GM23338 (cell line): ENCODE measurements at regions not wholly inside any gene's neighbourhood (a gene's known extent, or its start where the extent isn't known, plus 50 kb on each side); places are given as distances from the start of the nearest gene placed in this dataset.

Source experiments
- ATAC-seq: fragments of 200-7000 bp; cut with Tn5 transposase; 3 replicates; pipeline ENCODE4 v1.9.1; 2020
- DNase-seq: peaks from one replicate; pipeline ENCODE4 v3.0.0-alpha.2; 2015; ENCODE audit warnings: low spot score
- H2AFZ ChIP-seq: fragments of 200-600 bp; sonication (generic); 2 replicates; pipeline ENCODE4 v1.8.0; 2016; ENCODE audit warnings: antibody characterized with exemption, mild to moderate bottlenecking, moderate library complexity
- H3F3A ChIP-seq: fragments of 200-600 bp; sonication (generic); replicated peaks from 2 replicates; pipeline ENCODE4 v1.8.0; 2017; ENCODE audit warnings: antibody characterized with exemption, mixed run types, low read depth
- H3K27ac ChIP-seq: fragments of 200-600 bp; sonication (generic); 2 replicates; pipeline ENCODE4 v1.6.1; 2016; ENCODE audit warnings: low read depth
- H3K27me3 ChIP-seq: fragments of 200-600 bp; sonication (generic); 2 replicates; pipeline ENCODE4 v1.8.0; 2016; ENCODE audit warnings: mild to moderate bottlenecking, mixed run types, moderate library complexity; ENCODE audit not compliant: insufficient read depth
- H3K36me3 ChIP-seq: fragments of 200-600 bp; sonication (generic); 2 replicates; pipeline ENCODE4 v1.8.0; 2016; ENCODE audit warnings: mild to moderate bottlenecking; ENCODE audit not compliant: insufficient read depth
- H3K4me1 ChIP-seq: fragments of 200-600 bp; sonication (generic); 2 replicates; pipeline ENCODE4 v1.8.0; 2016; ENCODE audit warnings: mild to moderate bottlenecking, moderate library complexity; ENCODE audit not compliant: insufficient read depth
- H3K4me2 ChIP-seq: fragments of 200-600 bp; sonication (generic); 2 replicates; pipeline ENCODE4 v1.7.1; 2017; ENCODE audit warnings: mixed run types
- H3K4me3 ChIP-seq: fragments of 200-600 bp; sonication (generic); 2 replicates; pipeline ENCODE4 v1.6.1; 2016; ENCODE audit warnings: mixed run types
- H3K79me2 ChIP-seq: fragments of 200-600 bp; sonication (generic); replicated peaks from 2 replicates; pipeline ENCODE4 v1.8.0; 2017; ENCODE audit warnings: mild to moderate bottlenecking; ENCODE audit not compliant: insufficient read depth
- H3K9me2 ChIP-seq: fragments of 200-600 bp; sonication (generic); 2 replicates; pipeline ENCODE4 v1.8.0; 2017; ENCODE audit not compliant: insufficient read depth
- H4K20me1 ChIP-seq: fragments of 200-600 bp; sonication (generic); replicated peaks from 2 replicates; pipeline ENCODE4 v1.8.0; 2017; ENCODE audit warnings: mild to moderate bottlenecking; ENCODE audit not compliant: insufficient read depth
- H3K27ac Mint-ChIP-seq: 2 replicates; pipeline ENCODE4 v1.8.0; 2020; ENCODE audit warnings: inconsistent platforms, mild to moderate bottlenecking, moderate library complexity, mixed read lengths
- H3K27me3 Mint-ChIP-seq: 3 replicates; pipeline ENCODE4 v1.8.0; 2022; ENCODE audit warnings: low read depth, mild to moderate bottlenecking, moderate library complexity, mixed read lengths, inconsistent platforms; ENCODE audit not compliant: insufficient read depth, poor library complexity
- H3K36me3 Mint-ChIP-seq: 3 replicates; pipeline ENCODE4 v1.8.0; 2021; ENCODE audit warnings: low read depth, mild to moderate bottlenecking, inconsistent platforms, moderate library complexity, mixed read lengths
- H3K4me1 Mint-ChIP-seq: 3 replicates; pipeline ENCODE4 v1.8.0; 2020; ENCODE audit warnings: mild to moderate bottlenecking, inconsistent platforms, mixed read lengths
- H3K4me3 Mint-ChIP-seq: 3 replicates; pipeline ENCODE4 v1.8.0; 2021; ENCODE audit warnings: moderate library complexity, mild to moderate bottlenecking, inconsistent platforms, mixed read lengths
- H3K9me3 Mint-ChIP-seq: 3 replicates; pipeline ENCODE4 v1.8.0; 2020; ENCODE audit warnings: moderate library complexity, mild to moderate bottlenecking, inconsistent platforms, mixed read lengths
- CREB1 ChIP-seq: fragments of 250-450 bp; sonication (Bioruptor Pico); IDR thresholded peaks from 2 replicates; pipeline ENCODE4 v1.5.0; 2020; ENCODE audit warnings: low read depth, mild to moderate bottlenecking, moderate library complexity
- CTCF ChIP-seq, 2 experiments: fragments of 200-600 bp in 1 of 2; sonication (generic) in 1 of 2; conservative IDR thresholded peaks; 2 replicates each; pipeline versions ENCODE4 v1.5.1 to v1.6.1; 2016 to 2017; ENCODE audit warnings: antibody characterized with exemption in 2 of 2, low read depth in 2 of 2, mild to moderate bottlenecking in 2 of 2, moderate library complexity in 1 of 2
- EZH2 ChIP-seq: fragments of 200-600 bp; sonication (generic); IDR thresholded peaks from one replicate; pipeline ENCODE4 v1.8.0; 2017; ENCODE audit warnings: antibody characterized with exemption, mild to moderate bottlenecking, low read depth; ENCODE audit not compliant: unreplicated experiment
- JUNB ChIP-seq: IDR thresholded peaks from one replicate; pipeline ENCODE4 v1.6.1; 2016; ENCODE audit warnings: antibody characterized with exemption; ENCODE audit not compliant: unreplicated experiment
- NANOG ChIP-seq: IDR thresholded peaks from 2 replicates; pipeline ENCODE4 v1.6.1; 2016; ENCODE audit warnings: antibody characterized with exemption, borderline replicate concordance
- REST ChIP-seq: IDR thresholded peaks from one replicate; pipeline ENCODE4 v1.6.1; 2018; ENCODE audit warnings: antibody characterized with exemption; ENCODE audit not compliant: unreplicated experiment
- STAT1 ChIP-seq: IDR thresholded peaks from one replicate; pipeline ENCODE4 v1.6.1; 2016; ENCODE audit warnings: antibody characterized with exemption; ENCODE audit not compliant: unreplicated experiment
- ZNF114 ChIP-seq: fragments of 250-450 bp; sonication (Bioruptor Pico); IDR thresholded peaks from 2 replicates; pipeline ENCODE4 v1.5.0; 2020; ENCODE audit warnings: mild to moderate bottlenecking, moderate library complexity
- ZNF331 ChIP-seq: fragments of 250-450 bp; sonication (Bioruptor Pico); IDR thresholded peaks from 2 replicates; pipeline ENCODE4 v1.5.0; 2020; ENCODE audit warnings: low read depth, mild to moderate bottlenecking, moderate library complexity
- ZNF462 ChIP-seq: fragments of 250-450 bp; sonication (Bioruptor Pico); IDR thresholded peaks from 2 replicates; pipeline ENCODE4 v1.5.0; 2020; ENCODE audit warnings: mild to moderate bottlenecking, moderate library complexity

GRCh38 chrX:10697616-10698317 is 77.4 kb upstream of the MID1 start:
- TF ChIP-seq REST (no peak), CREB1 (CRISPR knock-in tag) (no peak), JUNB (no peak), NANOG (no peak), CTCF (conservative IDR thresholded peaks at IDR 0.05; ENCODE audit: low read depth in 2 of 2) (no peak), ZNF114 (CRISPR knock-in tag) (no peak), ZNF462 (no peak), ZNF331 (CRISPR knock-in tag) (no peak), EZH2 (no peak), STAT1 (no peak)
- Histone ChIP-seq H3K9me2 (no peaks in the 10 kb centered on the region), H3K36me3 (no peaks in the 10 kb centered on the region), H3K27ac (no peak overlapping the region), H3K79me2 (no peaks in the 10 kb centered on the region), H3F3A (no peaks in the 10 kb centered on the region), H3K4me1 (no peaks in the 10 kb centered on the region), H2AFZ (no peak overlapping the region), H3K4me3 (no peak overlapping the region), H3K4me2 (no peak overlapping the region), H3K27me3 (no peaks in the 10 kb centered on the region), H4K20me1 (no peaks in the 10 kb centered on the region)
- H3K27me3 Mint-ChIP-seq, result peaks cover 2% of the 10 kb centered on the region
- ATAC-seq, result no peak
- H3K36me3 Mint-ChIP-seq, result peaks cover 2% of the 10 kb centered on the region
- H3K27ac Mint-ChIP-seq, result no peak overlapping the region
- peaks cover 2% of the 10 kb centered on the region; the same call in 1 of the 3 replicates for H3K9me3 Mint-ChIP-seq
- no peak for DNase-seq
- peaks cover 3% of the 10 kb centered on the region; the same call in 2 of the 3 replicates for H3K4me1 Mint-ChIP-seq
- H3K4me3 Mint-ChIP-seq, result no peak overlapping the region
